ENCODE measurements at regions not wholly inside any gene's neighbourhood (a gene's known extent, or its start where the extent isn't known, plus 50 kb on each side); places are given as distances from the start of the nearest gene placed in this dataset.

- H3K27ac ChIP-seq (ENCODE audit: low read depth in 2 of 2, low read length in 1 of 2): no peak overlapping the region
- H3K27me3 ChIP-seq (ENCODE audit: control insufficient read depth in 1 of 2, insufficient read depth in 2 of 2, low read length in 2 of 2): no peaks in the 10 kb centered on the region
- no peak overlapping the region for H3K4me3 ChIP-seq (ENCODE audit: low read depth in 1 of 2, low read length in 2 of 2)
- H3K4me1 ChIP-seq (ENCODE audit: control insufficient read depth in 2 of 2, insufficient read depth in 2 of 2, low read length in 1 of 2): no peaks in the 10 kb centered on the region
- 89 to 93% methylated on average over 7 of the region's 7 CpGs for WGBS, 2 donors
- H3K9me3 ChIP-seq (ENCODE audit: control insufficient read depth in 2 of 2, insufficient read depth in 1 of 2, low read depth in 1 of 2, low read length in 1 of 2): no peaks in the 10 kb centered on the region
- H3K36me3 ChIP-seq (ENCODE audit: control insufficient read depth in 2 of 2, insufficient read depth in 2 of 2, low read length in 1 of 2): no peaks in the 10 kb centered on the region
Measured at GRCh38 chr6:169069356-169069755, 184.3 kb downstream of the THBS2 start.

- Histone ChIP-seq H3K36me3 (ENCODE audit: control insufficient read depth in 2 of 2, insufficient read depth in 2 of 2, low read length in 1 of 2) (no peaks in the 10 kb centered on the region), H3K27ac (ENCODE audit: low read depth in 2 of 2, low read length in 1 of 2) (no peak overlapping the region), H3K4me3 (ENCODE audit: low read depth in 1 of 2, low read length in 2 of 2) (no peak overlapping the region), H3K9me3 (ENCODE audit: control insufficient read depth in 2 of 2, insufficient read depth in 1 of 2, low read depth in 1 of 2, low read length in 1 of 2) (no peaks in the 10 kb centered on the region), H3K4me1 (ENCODE audit: control insufficient read depth in 2 of 2, insufficient read depth in 2 of 2, low read length in 1 of 2) (no peaks in the 10 kb centered on the region), H3K27me3 (ENCODE audit: control insufficient read depth in 1 of 2, insufficient read depth in 2 of 2, low read length in 2 of 2) (no peaks in the 10 kb centered on the region)
- WGBS, 2 donors: 44 to 52% methylated on average over 7 of the region's 7 CpGs
Measured at GRCh38 chr6:169064194-169064593, 189.5 kb downstream of the THBS2 start.

- Histone ChIP-seq H3K27ac (ENCODE audit: low read depth in 2 of 2, low read length in 1 of 2) (no peak overlapping the region), H3K4me3 (ENCODE audit: low read depth in 1 of 2, low read length in 2 of 2) (no peak overlapping the region), H3K4me1 (ENCODE audit: control insufficient read depth in 2 of 2, insufficient read depth in 2 of 2, low read length in 1 of 2) (peaks cover 0 to 2% of the 10 kb centered on the region in 2 donors), H3K9me3 (ENCODE audit: control insufficient read depth in 2 of 2, insufficient read depth in 1 of 2, low read depth in 1 of 2, low read length in 1 of 2) (peaks cover 0 to 3% of the 10 kb centered on the region in 2 donors), H3K27me3 (ENCODE audit: control insufficient read depth in 1 of 2, insufficient read depth in 2 of 2, low read length in 2 of 2) (no peaks in the 10 kb centered on the region), H3K36me3 (ENCODE audit: control insufficient read depth in 2 of 2, insufficient read depth in 2 of 2, low read length in 1 of 2) (no peaks in the 10 kb centered on the region)
- 88 to 93% methylated on average over 12 of the region's 12 CpGs for WGBS, 2 donors
Measured at GRCh38 chr6:169062272-169062671, 191.4 kb downstream of the THBS2 start.

GRCh38 chr6:169058634-169059033, 195.0 kb downstream of the THBS2 start:
- WGBS, 2 donors: 88 to 90% methylated on average over 12 of the region's 12 CpGs
- Histone ChIP-seq H3K27ac (ENCODE audit: low read depth in 2 of 2, low read length in 1 of 2) (no peak overlapping the region), H3K9me3 (ENCODE audit: control insufficient read depth in 2 of 2, insufficient read depth in 1 of 2, low read depth in 1 of 2, low read length in 1 of 2) (peaks cover 0 to 3% of the 10 kb centered on the region in 2 donors), H3K4me3 (ENCODE audit: low read depth in 1 of 2, low read length in 2 of 2) (no peak overlapping the region), H3K27me3 (ENCODE audit: control insufficient read depth in 1 of 2, insufficient read depth in 2 of 2, low read length in 2 of 2) (no peaks in the 10 kb centered on the region), H3K36me3 (ENCODE audit: control insufficient read depth in 2 of 2, insufficient read depth in 2 of 2, low read length in 1 of 2) (no peaks in the 10 kb centered on the region), H3K4me1 (ENCODE audit: control insufficient read depth in 2 of 2, insufficient read depth in 2 of 2, low read length in 1 of 2) (peaks cover 0 to 2% of the 10 kb centered on the region in 2 donors)

- Histone ChIP-seq H3K27me3 (ENCODE audit: control insufficient read depth in 1 of 2, insufficient read depth in 2 of 2, low read length in 2 of 2) (no peaks in the 10 kb centered on the region), H3K27ac (ENCODE audit: low read depth in 2 of 2, low read length in 1 of 2) (no peak overlapping the region), H3K9me3 (ENCODE audit: control insufficient read depth in 2 of 2, insufficient read depth in 1 of 2, low read depth in 1 of 2, low read length in 1 of 2) (no peaks in the 10 kb centered on the region), H3K36me3 (ENCODE audit: control insufficient read depth in 2 of 2, insufficient read depth in 2 of 2, low read length in 1 of 2) (no peaks in the 10 kb centered on the region), H3K4me3 (ENCODE audit: low read depth in 1 of 2, low read length in 2 of 2) (no peak overlapping the region), H3K4me1 (ENCODE audit: control insufficient read depth in 2 of 2, insufficient read depth in 2 of 2, low read length in 1 of 2) (no peaks in the 10 kb centered on the region)
Measured at GRCh38 chr6:169052462-169052861, 201.2 kb downstream of the THBS2 start.

GRCh38 chr6:169051371-169051770, 202.3 kb downstream of the THBS2 start:
- no peaks in the 10 kb centered on the region for H3K36me3 ChIP-seq (ENCODE audit: control insufficient read depth in 2 of 2, insufficient read depth in 2 of 2, low read length in 1 of 2)

GRCh38 chr6:169048865-169049205, 204.8 kb downstream of the THBS2 start:
- 76 to 82% methylated on average over 11 of the region's 11 CpGs for WGBS, 2 donors
- H3K27ac ChIP-seq (ENCODE audit: low read depth in 2 of 2, low read length in 1 of 2): no peak overlapping the region
- no peaks in the 10 kb centered on the region for H3K9me3 ChIP-seq (ENCODE audit: control insufficient read depth in 2 of 2, insufficient read depth in 1 of 2, low read depth in 1 of 2, low read length in 1 of 2)

More at GRCh38 chr6:169051371-169051770, 202.3 kb downstream of the THBS2 start:
- Histone ChIP-seq H3K4me3 (ENCODE audit: low read depth in 1 of 2, low read length in 2 of 2) (no peak overlapping the region), H3K27me3 (ENCODE audit: control insufficient read depth in 1 of 2, insufficient read depth in 2 of 2, low read length in 2 of 2) (no peaks in the 10 kb centered on the region), H3K4me1 (ENCODE audit: control insufficient read depth in 2 of 2, insufficient read depth in 2 of 2, low read length in 1 of 2) (peaks cover 0 to 4% of the 10 kb centered on the region in 2 donors), H3K27ac (ENCODE audit: low read depth in 2 of 2, low read length in 1 of 2) (no peak overlapping the region), H3K9me3 (ENCODE audit: control insufficient read depth in 2 of 2, insufficient read depth in 1 of 2, low read depth in 1 of 2, low read length in 1 of 2) (no peaks in the 10 kb centered on the region)
- WGBS, 2 donors: 79 to 81% methylated on average over 1 of the region's 1 CpG

GRCh38 chr6:169048185-169048864, 205.3 kb downstream of the THBS2 start:
- H3K36me3 ChIP-seq (ENCODE audit: control insufficient read depth in 2 of 2, insufficient read depth in 2 of 2, low read length in 1 of 2): no peaks in the 10 kb centered on the region
- peaks cover 0 to 4% of the 10 kb centered on the region in 2 donors for H3K4me1 ChIP-seq (ENCODE audit: control insufficient read depth in 2 of 2, insufficient read depth in 2 of 2, low read length in 1 of 2)
- no peak overlapping the region for H3K27ac ChIP-seq (ENCODE audit: low read depth in 2 of 2, low read length in 1 of 2)
- H3K9me3 ChIP-seq (ENCODE audit: control insufficient read depth in 2 of 2, insufficient read depth in 1 of 2, low read depth in 1 of 2, low read length in 1 of 2): no peaks in the 10 kb centered on the region
- no peak overlapping the region for H3K4me3 ChIP-seq (ENCODE audit: low read depth in 1 of 2, low read length in 2 of 2)
- H3K27me3 ChIP-seq (ENCODE audit: control insufficient read depth in 1 of 2, insufficient read depth in 2 of 2, low read length in 2 of 2): no peaks in the 10 kb centered on the region
- 88 to 93% methylated on average over 18 of the region's 18 CpGs for WGBS, 2 donors

More at GRCh38 chr6:169048865-169049205, 204.8 kb downstream of the THBS2 start:
- H3K4me1 ChIP-seq (ENCODE audit: control insufficient read depth in 2 of 2, insufficient read depth in 2 of 2, low read length in 1 of 2): peaks cover 0 to 4% of the 10 kb centered on the region in 2 donors
- H3K27me3 ChIP-seq (ENCODE audit: control insufficient read depth in 1 of 2, insufficient read depth in 2 of 2, low read length in 2 of 2): no peaks in the 10 kb centered on the region
- H3K4me3 ChIP-seq (ENCODE audit: low read depth in 1 of 2, low read length in 2 of 2): no peak overlapping the region
- no peaks in the 10 kb centered on the region for H3K36me3 ChIP-seq (ENCODE audit: control insufficient read depth in 2 of 2, insufficient read depth in 2 of 2, low read length in 1 of 2)

- Histone ChIP-seq H3K27me3 (ENCODE audit: control insufficient read depth in 1 of 2, insufficient read depth in 2 of 2, low read length in 2 of 2) (no peaks in the 10 kb centered on the region), H3K36me3 (ENCODE audit: control insufficient read depth in 2 of 2, insufficient read depth in 2 of 2, low read length in 1 of 2) (no peaks in the 10 kb centered on the region), H3K9me3 (ENCODE audit: control insufficient read depth in 2 of 2, insufficient read depth in 1 of 2, low read depth in 1 of 2, low read length in 1 of 2) (no peaks in the 10 kb centered on the region), H3K27ac (ENCODE audit: low read depth in 2 of 2, low read length in 1 of 2) (no peak overlapping the region), H3K4me1 (ENCODE audit: control insufficient read depth in 2 of 2, insufficient read depth in 2 of 2, low read length in 1 of 2) (peaks cover 0 to 4% of the 10 kb centered on the region in 2 donors), H3K4me3 (ENCODE audit: low read depth in 1 of 2, low read length in 2 of 2) (no peak overlapping the region)
- WGBS, 2 donors: 86 to 89% methylated on average over 6 of the region's 6 CpGs
Measured at GRCh38 chr6:169047345-169047744, 206.3 kb downstream of the THBS2 start.

- Histone ChIP-seq H3K36me3 (ENCODE audit: control insufficient read depth in 2 of 2, insufficient read depth in 2 of 2, low read length in 1 of 2) (no peaks in the 10 kb centered on the region), H3K9me3 (ENCODE audit: control insufficient read depth in 2 of 2, insufficient read depth in 1 of 2, low read depth in 1 of 2, low read length in 1 of 2) (no peaks in the 10 kb centered on the region), H3K4me3 (ENCODE audit: low read depth in 1 of 2, low read length in 2 of 2) (no peak overlapping the region), H3K27me3 (ENCODE audit: control insufficient read depth in 1 of 2, insufficient read depth in 2 of 2, low read length in 2 of 2) (no peaks in the 10 kb centered on the region), H3K4me1 (ENCODE audit: control insufficient read depth in 2 of 2, insufficient read depth in 2 of 2, low read length in 1 of 2) (peaks cover 0 to 4% of the 10 kb centered on the region in 2 donors), H3K27ac (ENCODE audit: low read depth in 2 of 2, low read length in 1 of 2) (no peak overlapping the region)
- 74 to 78% methylated on average over 10 of the region's 10 CpGs for WGBS, 2 donors
Measured at GRCh38 chr6:169046483-169047192, 207.0 kb downstream of the THBS2 start.

All from esophagus (tissue), 2 donors.